GM21360 (cell line): ENCODE measurements at regions not wholly inside any gene's neighbourhood (a gene's known extent, or its start where the extent isn't known, plus 50 kb on each side); places are given as distances from the start of the nearest gene placed in this dataset.

Experiments
- ATAC-seq: cut with Tn5 transposase; IDR thresholded peaks from one replicate; pipeline ENCODE4 v1.9.1; 2021; ENCODE audit warnings: mild to moderate bottlenecking, moderate library complexity; ENCODE audit not compliant: unreplicated experiment

DNA sequence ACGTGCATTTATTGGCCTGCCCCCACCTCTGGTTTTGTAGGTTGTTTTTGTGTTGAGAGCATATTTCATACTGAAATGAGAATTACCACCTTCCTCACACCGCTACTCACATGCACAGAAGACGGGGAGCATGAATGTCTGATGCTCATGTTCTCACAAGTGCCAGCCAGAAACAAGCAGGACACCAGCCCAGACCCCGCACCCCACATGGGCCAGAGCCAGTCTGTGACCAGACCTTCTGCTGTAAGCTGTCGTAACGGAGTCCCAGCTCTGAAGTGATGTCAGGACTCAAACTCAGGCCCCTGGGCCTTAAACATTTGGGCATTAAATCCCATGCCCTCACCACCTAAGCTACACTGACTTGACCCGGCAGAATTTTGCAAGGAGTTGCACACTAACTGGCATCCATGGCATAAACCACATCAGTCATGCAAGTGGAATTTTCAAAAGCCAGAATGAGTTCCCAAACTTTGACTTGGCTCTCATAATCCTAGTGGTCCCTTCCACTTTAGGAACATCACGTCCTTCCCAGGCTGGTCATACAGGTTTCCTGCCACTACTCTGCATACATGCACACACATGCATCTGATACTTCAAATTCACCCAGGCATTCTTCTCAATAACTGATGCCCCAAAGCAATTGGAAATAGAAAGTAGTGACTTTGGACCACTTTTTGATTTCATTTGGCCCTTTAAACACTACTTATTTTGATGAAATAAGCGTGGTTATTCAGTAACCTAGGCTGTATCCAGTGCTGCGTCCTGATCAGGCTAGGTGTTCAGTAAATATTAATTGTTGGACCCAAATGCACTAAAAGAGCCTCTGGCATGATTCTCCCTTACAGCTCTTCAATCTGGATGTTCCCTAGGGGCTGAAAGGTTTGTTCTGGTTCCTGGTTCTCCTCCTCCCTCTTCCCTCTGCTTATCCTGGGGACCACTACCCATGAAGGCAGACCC is 223.1 kb upstream of the ID2 start:
- no peak for ATAC-seq

DNA sequence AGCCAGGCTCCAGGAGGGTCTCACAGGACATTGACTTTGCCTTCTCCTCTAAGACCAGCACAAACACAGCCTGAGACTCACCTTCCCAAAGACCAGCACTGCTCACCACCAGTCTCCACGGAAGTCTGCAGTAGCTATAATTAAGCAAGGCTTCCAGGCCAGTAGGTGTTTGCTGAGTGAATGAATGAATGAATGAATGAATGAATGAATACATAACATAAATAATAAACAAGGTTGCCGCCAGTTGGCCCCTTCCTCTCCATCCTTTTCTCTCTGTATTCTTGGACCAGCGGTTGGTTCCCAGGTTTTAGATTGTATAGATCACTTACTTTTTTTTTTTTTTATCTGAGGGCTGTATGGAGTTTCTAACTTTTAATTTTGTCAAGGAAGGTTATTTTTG is 222.4 kb upstream of the ID2 start:
- ATAC-seq, result no peak

DNA sequence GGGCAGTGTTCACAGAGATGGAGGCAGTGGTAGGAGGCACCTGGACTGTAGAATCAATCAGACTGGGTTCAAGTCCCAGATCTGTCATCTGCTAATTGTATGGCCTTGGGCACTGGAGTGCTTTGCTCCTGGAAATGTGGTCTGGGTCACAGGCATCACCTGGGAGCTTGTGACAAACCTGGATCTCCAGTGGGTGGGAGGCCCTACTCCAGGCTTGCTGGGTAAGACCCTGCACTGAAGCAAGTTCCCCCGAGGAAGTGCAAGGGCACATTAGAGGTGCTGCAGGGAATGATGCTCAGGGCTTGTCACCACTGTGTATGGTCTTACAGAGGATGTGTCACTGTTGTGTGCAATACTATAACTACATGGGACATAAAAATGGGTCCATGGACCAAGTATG is 220.5 kb upstream of the ID2 start:
- no peak for ATAC-seq

GRCh38 chr2:8462280-8462679 is 219.6 kb upstream of the ID2 start:
- ATAC-seq, result no peak

GRCh38 chr2:8462899-8463648 is 218.8 kb upstream of the ID2 start:
- no peak for ATAC-seq

GRCh38 chr2:8465560-8465959 is 216.3 kb upstream of the ID2 start:
- no peak for ATAC-seq

DNA sequence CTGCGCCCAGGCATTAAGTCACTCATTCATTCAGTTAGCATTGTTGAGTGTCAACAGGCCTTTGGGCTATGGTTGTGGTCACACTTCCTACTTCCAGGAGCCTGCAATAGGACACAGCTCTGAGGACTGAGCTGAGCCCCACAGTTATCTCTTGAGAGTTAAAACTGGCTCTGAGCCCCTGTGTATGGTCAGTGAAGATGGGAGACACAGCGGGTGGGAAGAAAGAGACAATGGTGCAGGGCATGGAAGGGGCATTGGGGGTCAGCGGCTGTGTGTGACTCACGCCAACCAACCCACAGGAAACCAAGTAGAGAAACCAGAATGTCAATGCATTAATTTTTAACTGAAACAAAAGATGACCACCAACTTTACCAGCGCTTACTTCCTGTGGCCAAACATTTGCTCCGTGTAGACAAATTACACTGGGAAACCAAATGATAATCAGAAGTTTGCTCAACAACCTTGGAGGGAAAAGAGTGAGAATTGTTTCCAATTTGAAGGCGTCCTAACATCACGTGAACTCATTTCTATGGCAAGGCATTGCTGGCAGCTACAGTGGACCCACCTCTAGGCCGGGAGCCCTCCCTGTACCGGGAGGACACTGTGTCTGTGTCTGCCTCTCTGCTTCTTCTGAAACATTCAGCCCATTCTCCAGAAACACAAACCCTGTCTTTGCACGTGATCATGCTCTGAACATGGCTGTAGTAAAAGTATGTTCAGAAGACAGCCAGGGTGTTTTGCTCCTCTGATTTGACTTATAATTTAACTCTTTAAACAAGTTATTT is 212.0 kb upstream of the ID2 start:
- ATAC-seq, result no peak

DNA sequence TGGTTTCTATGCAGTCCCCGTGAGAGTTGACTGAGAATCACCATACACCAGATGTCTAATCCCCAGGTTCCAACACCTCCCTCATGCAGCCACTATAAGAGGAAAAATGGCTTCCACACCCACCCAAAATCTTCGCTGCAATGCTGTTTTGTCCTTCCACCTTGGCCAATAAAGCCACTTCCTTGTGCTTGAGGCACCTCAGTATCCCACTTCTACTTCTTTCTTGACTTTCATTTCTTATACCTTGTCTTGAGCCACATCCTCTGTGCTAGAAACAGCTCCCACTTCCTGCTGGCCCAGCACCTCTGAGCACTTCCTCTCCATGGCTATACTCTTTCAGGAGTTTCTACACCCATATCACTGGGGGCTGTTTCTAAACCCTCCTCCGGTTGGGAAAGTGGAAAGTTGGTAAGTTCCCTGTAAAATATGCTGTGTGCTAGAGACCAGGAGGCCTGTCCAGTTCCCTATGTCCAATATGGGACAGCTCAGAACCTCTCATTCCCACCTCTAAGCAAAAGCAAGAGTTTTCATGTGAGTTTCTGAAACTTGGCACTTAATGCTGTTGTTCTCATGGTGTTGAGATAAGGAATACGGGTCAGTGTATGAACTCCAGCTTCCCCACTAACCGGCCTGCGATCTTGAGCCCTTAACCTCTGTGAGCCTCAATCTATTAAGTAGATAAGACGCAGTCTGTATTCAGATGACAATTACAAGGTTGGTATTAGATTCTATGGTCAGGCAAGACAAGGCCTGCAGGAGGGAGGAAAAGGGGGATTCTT is 209.1 kb upstream of the ID2 start:
- no peak for ATAC-seq

DNA sequence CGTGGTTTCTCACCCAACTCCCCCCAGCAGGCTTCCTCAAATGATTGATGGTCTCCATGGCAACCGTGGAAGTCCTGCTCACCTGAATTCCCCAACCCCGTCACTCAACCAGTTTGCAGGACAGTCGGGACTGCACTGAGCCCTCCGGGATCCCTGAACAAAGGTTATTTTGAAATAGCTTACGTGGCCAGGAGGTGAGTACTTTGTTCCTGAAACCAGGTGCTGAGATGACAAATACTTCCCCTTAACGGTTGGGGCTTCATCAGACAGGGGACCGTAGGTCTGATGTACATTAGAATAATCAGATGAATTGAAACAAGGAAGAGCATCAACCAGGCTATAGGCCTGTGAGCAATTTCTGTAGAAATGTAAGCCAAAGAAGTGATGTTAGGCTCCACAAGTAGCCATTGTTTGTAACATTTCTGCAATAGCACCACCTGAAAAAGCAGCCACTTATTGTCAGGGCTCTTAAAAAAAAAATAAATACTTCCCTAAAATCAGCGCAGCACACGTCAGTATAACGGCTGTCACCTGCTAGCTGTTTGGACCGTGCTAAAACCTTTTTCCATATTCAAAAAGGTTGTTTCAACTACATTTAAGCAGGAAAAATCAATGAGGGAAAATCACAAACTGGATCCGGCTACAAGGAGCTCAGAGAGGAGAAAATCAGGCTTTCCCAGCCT is 206.4 kb upstream of the ID2 start:
- ATAC-seq, result no peak

- ATAC-seq, result peak; percentile 43
Observed at GRCh38 chr2:8477552-8478470, 204.0 kb upstream of the ID2 start.

GRCh38 chr2:8478471-8478793 is 203.4 kb upstream of the ID2 start:
- no peak for ATAC-seq

DNA sequence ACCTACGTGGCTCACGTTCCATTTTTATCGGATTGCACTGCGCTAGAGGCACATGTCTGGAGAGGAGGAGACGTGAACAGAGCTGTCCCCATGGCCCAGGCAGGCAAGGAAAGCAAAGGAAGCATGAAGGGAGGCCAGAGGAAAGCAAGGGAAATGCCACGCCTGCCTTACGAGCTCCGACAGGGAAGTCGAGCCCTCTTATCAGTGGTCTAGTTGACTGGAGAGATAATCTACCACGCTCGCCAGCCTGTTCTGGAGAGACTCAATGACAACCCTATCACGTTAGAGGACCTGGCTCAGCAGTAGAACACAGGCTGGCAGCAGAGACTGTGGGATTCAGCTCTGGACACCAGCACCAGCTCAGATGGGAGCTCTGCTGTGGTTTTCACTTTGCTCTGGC is 202.6 kb upstream of the ID2 start:
- no peak for ATAC-seq

DNA sequence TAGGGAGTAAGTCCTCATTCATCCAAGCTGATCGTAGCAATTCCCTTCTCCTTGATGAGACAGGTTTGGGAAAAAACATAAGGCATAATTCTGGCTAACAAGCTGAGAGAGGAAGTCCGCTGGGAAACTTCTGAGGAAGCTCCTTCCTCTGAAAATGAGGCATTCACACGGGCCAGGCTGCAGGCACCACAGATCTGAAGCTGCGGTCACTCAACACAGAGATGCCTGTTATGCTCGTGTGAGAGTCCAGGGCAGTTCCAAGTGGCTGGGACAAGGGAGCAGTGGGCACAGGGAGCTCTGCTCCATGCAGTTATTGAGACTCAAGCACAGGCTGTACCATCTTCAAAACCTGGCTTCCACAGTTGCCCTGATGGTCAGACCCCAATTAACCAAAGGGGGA is 200.9 kb upstream of the ID2 start:
- no peak for ATAC-seq

GRCh38 chr2:8481463-8482009 is 200.3 kb upstream of the ID2 start:
- peak; percentile 41 for ATAC-seq

GRCh38 chr2:8482432-8482831 is 199.4 kb upstream of the ID2 start:
- ATAC-seq, result no peak

GRCh38 chr2:8484502-8485283 is 197.2 kb upstream of the ID2 start:
- no peak for ATAC-seq

- ATAC-seq, result no peak
Observed at GRCh38 chr2:8485736-8486135, 196.1 kb upstream of the ID2 start.

GRCh38 chr2:8486141-8486540 is 195.7 kb upstream of the ID2 start:
- ATAC-seq, result no peak
